GM12878 (cell line): ENCODE measurements at regions not wholly inside any gene's neighbourhood (a gene's known extent, or its start where the extent isn't known, plus 50 kb on each side); places are given as distances from the start of the nearest gene placed in this dataset.

Source experiments
- ATAC-seq: fragments of 200-7000 bp; cut with Tn5 transposase; 3 replicates; pipeline ENCODE4 v1.9.1; 2020; ENCODE audit warnings: mild to moderate bottlenecking, moderate library complexity
- BruUV-seq: library from RNA; stranded (reverse); fragments of 400-500 nt; replicated peaks from 2 replicates; lab custom pipeline; 2021; lab: Mats Ljungman, UMichigan
- CTCF ChIA-PET: fragments of 300-600 bp; sonication (Branson Sonifier 250); formaldehyde crosslinking; extraction: SDS; loops from one replicate; lab custom pipeline; 2021; ENCODE audit warnings: inconsistent platforms; lab: Yijun Ruan, JAX
- POLR2A ChIA-PET: fragments of 350-600 bp; formaldehyde crosslinking; extraction: SDS; loops from one replicate; lab custom pipeline; 2021; ENCODE audit warnings: inconsistent platforms; lab: Charles Lee
- RAD21 ChIA-PET: fragments of 300-600 bp; sonication (Branson Sonifier 250); formaldehyde crosslinking; loops from one replicate; lab custom pipeline; 2023; ENCODE audit warnings: antibody characterized with exemption; ENCODE audit not compliant: unreplicated experiment; lab: Charles Lee
- SMC1A ChIA-PET: fragments of 300-600 bp; sonication (Branson Sonifier 250); formaldehyde crosslinking; loops from one replicate; lab custom pipeline; 2023; ENCODE audit not compliant: unreplicated experiment, uncharacterized antibody; lab: Charles Lee
- DNase-seq: peaks from one replicate; pipeline ENCODE4 v3.0.0-alpha.2; 2011; ENCODE audit warnings: low read depth, low spot score
- FAIRE-seq: peaks from 3 replicates; lab custom pipeline; 2011; peaks lifted over from hg19 to GRCh38; lab: Jason Lieb, UNC
- H2AFZ ChIP-seq: 2 replicates; pipeline ENCODE4 v1.6.0; 2011; ENCODE audit warnings: low read depth, low read length, control low read depth; ENCODE audit not compliant: control insufficient read depth
- H3K27ac ChIP-seq: 2 replicates; pipeline ENCODE4 v1.5.1; 2011; ENCODE audit warnings: control low read depth; ENCODE audit not compliant: control insufficient read depth, insufficient read depth
- H3K27me3 ChIP-seq, 2 experiments: replicated peaks in 1 of 2; 2 replicates each; pipeline versions ENCODE4 v1.6.0 to v1.6.1; 2011; ENCODE audit warnings: low read length in 1 of 2; ENCODE audit not compliant: control insufficient read depth in 2 of 2, insufficient read depth in 2 of 2
- H3K36me3 ChIP-seq, 2 experiments: 2 replicates each; pipeline ENCODE4 v1.5.1; 2011; ENCODE audit warnings: low read length in 1 of 2; ENCODE audit not compliant: control insufficient read depth in 2 of 2, insufficient read depth in 2 of 2
- H3K4me1 ChIP-seq: 2 replicates; pipeline ENCODE4 v1.6.1; 2011; ENCODE audit warnings: mild to moderate bottlenecking, low read length, moderate library complexity, mixed read lengths; ENCODE audit not compliant: control insufficient read depth, insufficient read depth
- H3K4me2 ChIP-seq: 2 replicates; pipeline ENCODE4 v1.6.0; 2011; ENCODE audit warnings: control low read depth; ENCODE audit not compliant: control insufficient read depth, insufficient read depth
- H3K4me3 ChIP-seq: fragments of 200-600 bp; sonication (generic); 2 replicates; pipeline ENCODE4 v1.5.1; 2016
- H3K79me2 ChIP-seq: 2 replicates; pipeline ENCODE4 v1.6.0; 2011; ENCODE audit warnings: low read length; ENCODE audit not compliant: control insufficient read depth, insufficient read depth
- H3K9ac ChIP-seq: 2 replicates; pipeline ENCODE4 v1.8.0; 2011; ENCODE audit warnings: low read length, control low read depth, mixed read lengths; ENCODE audit not compliant: control insufficient read depth, insufficient read depth
- H3K9me3 ChIP-seq: replicated peaks from 3 replicates; pipeline ENCODE4 v1.5.1; 2011; ENCODE audit warnings: mild to moderate bottlenecking, low read length; ENCODE audit not compliant: control insufficient read depth, insufficient read depth
- H4K20me1 ChIP-seq: 2 replicates; pipeline ENCODE4 v1.6.0; 2011; ENCODE audit not compliant: control insufficient read depth, insufficient read depth
- ATF7 ChIP-seq: fragments of 450-650 bp; IDR thresholded peaks from 2 replicates; pipeline ENCODE4 v1.6.1; 2016; ENCODE audit warnings: low read depth, mild to moderate bottlenecking
- BMI1 ChIP-seq: fragments of 450-650 bp; IDR thresholded peaks from 2 replicates; pipeline ENCODE4 v1.6.1; 2016; ENCODE audit warnings: mild to moderate bottlenecking, moderate library complexity, borderline replicate concordance
- CBFB ChIP-seq: IDR thresholded peaks from 2 replicates; pipeline ENCODE4 v1.6.1; 2016; ENCODE audit warnings: antibody characterized with exemption, low read depth
- EED ChIP-seq: sonication (generic); IDR thresholded peaks from 2 replicates; pipeline ENCODE4 v1.6.1; 2016; ENCODE audit warnings: antibody characterized with exemption, low read depth
- GABPA ChIP-seq: IDR thresholded peaks from 2 replicates; pipeline ENCODE4 v1.6.1; 2014; ENCODE audit warnings: antibody characterized with exemption, low read depth, mild to moderate bottlenecking, inconsistent platforms
- GATAD2B ChIP-seq: fragments of 450-650 bp; conservative IDR thresholded peaks from 2 replicates; pipeline ENCODE4 v1.6.1; 2017; ENCODE audit warnings: low read depth, mild to moderate bottlenecking, moderate library complexity
- KDM1A ChIP-seq: fragments of 200-600 bp; sonication (generic); IDR thresholded peaks from 2 replicates; pipeline ENCODE4 v1.6.1; 2016; ENCODE audit warnings: borderline replicate concordance
- LARP7 ChIP-seq: fragments of 450-650 bp; IDR thresholded peaks from 2 replicates; pipeline ENCODE4 v1.6.1; 2017; ENCODE audit warnings: mild to moderate bottlenecking
- MEF2B ChIP-seq: fragments of 450-650 bp; IDR thresholded peaks from 2 replicates; pipeline ENCODE4 v1.6.1; 2018; ENCODE audit warnings: mild to moderate bottlenecking, moderate library complexity; ENCODE audit not compliant: partially characterized antibody, poor library complexity, severe bottlenecking
- MTA3 ChIP-seq: IDR thresholded peaks from 2 replicates; pipeline ENCODE4 v1.6.1; 2012; ENCODE audit warnings: low read length, inconsistent platforms, borderline replicate concordance
- PAX5 ChIP-seq: IDR thresholded peaks from 2 replicates; pipeline ENCODE4 v1.6.1; 2011; ENCODE audit warnings: low read depth, low read length, borderline replicate concordance
- RCOR1 ChIP-seq: conservative IDR thresholded peaks from 2 replicates; pipeline ENCODE4 v1.6.1; 2012; ENCODE audit warnings: low read depth, low read length, improper control_type of control experiment
- RFX5 ChIP-seq: IDR thresholded peaks from 2 replicates; pipeline ENCODE4 v1.6.1; 2011; ENCODE audit warnings: low read depth, low read length, improper control_type of control experiment
- SIX5 ChIP-seq: IDR thresholded peaks from 2 replicates; pipeline ENCODE4 v1.6.1; 2011; ENCODE audit warnings: mild to moderate bottlenecking, low read depth, low read length, moderate library complexity; ENCODE audit not compliant: severe bottlenecking
- SREBF1 ChIP-seq: IDR thresholded peaks from 2 replicates; pipeline ENCODE4 v1.6.1; 2012; ENCODE audit warnings: mild to moderate bottlenecking, low read length
- YBX1 ChIP-seq: fragments of 450-650 bp; IDR thresholded peaks from 2 replicates; pipeline ENCODE4 v1.6.1; 2016; ENCODE audit warnings: antibody characterized with exemption
- ZNF274 ChIP-seq: IDR thresholded peaks from one replicate; pipeline ENCODE4 v1.8.0; 2011; ENCODE audit not compliant: insufficient read length, insufficient read depth
- whole genome bisulfite sequencing: methylation state at CpG from one replicate; pipeline ENCODE4 v1.1.6; 2016; ENCODE audit warnings: low lambda C conversion rate; ENCODE audit not compliant: insufficient replicate concordance, insufficient coverage; ENCODE audit errors: missing lambda C conversion rate; 5-methylcytosine and 5-hydroxymethylcytosine counted together
- in situ Hi-C: fragments of 300-500 bp; cut with MboI; formaldehyde crosslinking; loops from 9 replicates; pipeline ENCODE4 v1.14.3; 2018; ENCODE audit warnings: mixed read lengths
- intact Hi-C: fragments of 100-400 bp; cut with micrococcal nuclease; formaldehyde crosslinking; loops from one replicate; pipeline ENCODE4 v1.14.2; 2022; ENCODE audit not compliant: unreplicated experiment
- TF ChIP-seq, protein P1 (sequence below): IDR thresholded peaks from 2 replicates; pipeline ENCODE4 v1.6.1; 2011; ENCODE audit warnings: borderline replicate concordance, low read depth, mild to moderate bottlenecking, moderate library complexity, mixed read lengths, low read length; ENCODE audit not compliant: insufficient read depth; ENCODE audit errors: extremely low read length
- TF ChIP-seq, protein P2 (sequence below): IDR thresholded peaks from 2 replicates; pipeline ENCODE4 v1.6.1; 2011; ENCODE audit warnings: low read depth, low read length, improper control_type of control experiment, borderline replicate concordance

DNA sequence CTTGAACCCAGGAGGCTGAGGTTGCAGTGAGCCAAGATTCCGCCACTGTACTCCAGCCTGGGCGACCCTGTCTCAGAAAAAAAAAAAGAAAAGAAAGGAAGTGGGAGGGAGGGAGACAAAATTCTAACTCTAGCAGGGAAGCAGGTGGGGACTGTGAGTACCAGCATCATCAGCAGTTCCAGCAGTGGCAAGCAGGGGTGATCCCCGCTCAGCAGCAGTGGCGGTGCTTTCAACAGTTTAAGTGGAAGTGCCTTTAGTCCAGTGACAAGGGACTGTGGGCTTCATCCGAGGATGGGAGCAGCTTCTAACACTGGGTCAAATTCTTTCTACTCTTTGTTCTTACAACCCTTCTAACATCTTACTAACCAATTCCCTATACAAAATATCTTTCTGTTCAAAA, 858.1 kb upstream of the ADAMTS5 start:
- no peaks in the 10 kb centered on the region for H3K36me3 ChIP-seq
- H4K20me1 ChIP-seq = no peaks in the 10 kb centered on the region
- H3K79me2 ChIP-seq = no peaks in the 10 kb centered on the region
- no peak for FAIRE-seq
- ChIA-PET RAD21 (no interaction called here), POLR2A (no interaction called here), SMC1A (no interaction called here), CTCF (no interaction called here)
- no peaks in the 10 kb centered on the region for H3K4me1 ChIP-seq
- H3K27me3 ChIP-seq = no peaks in the 10 kb centered on the region
- in situ Hi-C loops (loop anchor here (25.0 kb wide), 1 partner anchor 112 kb away; no protein-coding TSS in a partner anchor), intact Hi-C loops (no loop called here)
- no peak overlapping the region for H2AFZ ChIP-seq
- H3K4me3 ChIP-seq = no peak overlapping the region
- BruUV-seq = no TSS peak
- no peak overlapping the region for H3K9ac ChIP-seq
- 1% methylated on average over 5 of the region's 5 CpGs for WGBS
- H3K27ac ChIP-seq = no peak overlapping the region
- H3K4me2 ChIP-seq = no peak overlapping the region
- DNase-seq = no peak
- no peaks in the 10 kb centered on the region for H3K9me3 ChIP-seq
- no peak for ATAC-seq
- no peak for TF ChIP-seq ZNF274

DNA sequence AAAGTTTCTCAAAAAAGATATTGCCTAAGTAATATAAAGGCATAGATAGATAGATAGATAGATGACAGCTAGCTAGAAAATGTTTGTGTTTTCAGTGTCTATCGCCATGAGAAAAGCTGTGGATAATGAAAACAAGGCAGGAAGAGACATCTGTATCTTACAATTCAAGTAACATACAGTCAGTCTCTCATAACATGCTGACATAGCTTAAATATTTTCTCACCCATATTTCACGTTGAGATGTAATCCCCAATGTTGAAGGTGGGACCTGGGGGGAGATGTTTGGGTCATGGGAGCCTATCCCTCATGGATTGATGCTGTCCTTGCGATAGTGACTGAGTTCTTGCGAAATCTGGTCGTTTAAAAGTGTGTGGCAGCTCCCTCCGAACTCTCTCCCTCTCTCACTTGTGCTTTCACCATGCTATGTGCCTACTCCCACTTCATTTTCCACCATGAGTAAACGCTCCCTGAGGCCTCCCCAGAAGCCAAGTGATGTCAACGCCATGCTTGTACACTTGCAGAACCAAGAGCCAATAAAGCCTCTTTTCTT, 856.8 kb upstream of the ADAMTS5 start:
- no peak for FAIRE-seq
- ChIA-PET RAD21 (no interaction called here), POLR2A (interaction anchor here (0.6 kb wide), 1 partner anchor 73 kb away, joined by 3 read pairs; no protein-coding TSS in a partner anchor), SMC1A (no interaction called here), CTCF (no interaction called here)
- Histone ChIP-seq H3K4me2 (no peak overlapping the region), H4K20me1 (no peaks in the 10 kb centered on the region), H3K36me3 (no peaks in the 10 kb centered on the region), H3K27ac (no peak overlapping the region), H2AFZ (no peak overlapping the region), H3K9ac (no peak overlapping the region), H3K27me3 (no peaks in the 10 kb centered on the region), H3K9me3 (no peaks in the 10 kb centered on the region), H3K79me2 (no peaks in the 10 kb centered on the region), H3K4me3 (no peak overlapping the region), H3K4me1 (no peaks in the 10 kb centered on the region)
- TF ChIP-seq RFX5 (no peak), SREBF1 (no peak), GABPA (no peak), KDM1A (no peak), SIX5 (no peak), ATF7 (no peak), YBX1 (no peak), RCOR1 (no peak), PAX5 (no peak), MTA3 (no peak), MEF2B (no peak), GATAD2B (no peak), CBFB (no peak), EED (no peak), LARP7 (no peak), BMI1 (no peak)
- TF ChIP-seq, protein P1, sequence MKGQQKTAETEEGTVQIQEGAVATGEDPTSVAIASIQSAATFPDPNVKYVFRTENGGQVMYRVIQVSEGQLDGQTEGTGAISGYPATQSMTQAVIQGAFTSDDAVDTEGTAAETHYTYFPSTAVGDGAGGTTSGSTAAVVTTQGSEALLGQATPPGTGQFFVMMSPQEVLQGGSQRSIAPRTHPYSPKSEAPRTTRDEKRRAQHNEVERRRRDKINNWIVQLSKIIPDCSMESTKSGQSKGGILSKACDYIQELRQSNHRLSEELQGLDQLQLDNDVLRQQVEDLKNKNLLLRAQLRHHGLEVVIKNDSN = no peak
- TF ChIP-seq, protein P2, sequence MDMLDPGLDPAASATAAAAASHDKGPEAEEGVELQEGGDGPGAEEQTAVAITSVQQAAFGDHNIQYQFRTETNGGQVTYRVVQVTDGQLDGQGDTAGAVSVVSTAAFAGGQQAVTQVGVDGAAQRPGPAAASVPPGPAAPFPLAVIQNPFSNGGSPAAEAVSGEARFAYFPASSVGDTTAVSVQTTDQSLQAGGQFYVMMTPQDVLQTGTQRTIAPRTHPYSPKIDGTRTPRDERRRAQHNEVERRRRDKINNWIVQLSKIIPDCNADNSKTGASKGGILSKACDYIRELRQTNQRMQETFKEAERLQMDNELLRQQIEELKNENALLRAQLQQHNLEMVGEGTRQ = no peak
- in situ Hi-C loops (no loop called here), intact Hi-C loops (no loop called here)
- no peak for ATAC-seq
- BruUV-seq = no TSS peak
- 11% methylated on average over 8 of the region's 8 CpGs for WGBS
- no peak for DNase-seq
